OCI-LY7 (cell line): ENCODE measurements at regions not wholly inside any gene's neighbourhood (a gene's known extent, or its start where the extent isn't known, plus 50 kb on each side); places are given as distances from the start of the nearest gene placed in this dataset.

Experiments used
- BruUV-seq: library from RNA; stranded (reverse); fragments of 400-500 nt; replicated peaks from 2 replicates; lab custom pipeline; 2021; lab: Mats Ljungman, UMichigan
- CTCF ChIA-PET: fragments of 300-600 bp; sonication (Branson Sonifier 250); formaldehyde crosslinking; loops from one replicate; lab custom pipeline; 2022; ENCODE audit warnings: antibody characterized with exemption; ENCODE audit not compliant: unreplicated experiment; lab: Charles Lee
- POLR2A ChIA-PET: fragments of 300-600 bp; sonication (Branson Sonifier 250); formaldehyde crosslinking; loops from one replicate; lab custom pipeline; 2022; ENCODE audit warnings: antibody characterized with exemption; lab: Charles Lee
- DNase-seq: peaks from one replicate; pipeline ENCODE4 v3.0.0-alpha.2; 2015; ENCODE audit warnings: low spot score
- H2AFZ ChIP-seq: fragments of 200-600 bp; sonication (generic), shearing (Covaris generic); 2 replicates; pipeline ENCODE4 v1.6.1; 2014; ENCODE audit warnings: mild to moderate bottlenecking, antibody characterized with exemption, low read length, moderate library complexity
- H3K27ac ChIP-seq: fragments of 200-600 bp; sonication (generic); 2 replicates; pipeline ENCODE4 v1.5.1; 2014; ENCODE audit warnings: mixed run types, low read depth, mild to moderate bottlenecking, moderate library complexity, low read length, inconsistent platforms; ENCODE audit not compliant: poor library complexity, severe bottlenecking
- H3K36me3 ChIP-seq: fragments of 200-600 bp; sonication (generic); 2 replicates; pipeline ENCODE4 v1.6.1; 2014; ENCODE audit warnings: mild to moderate bottlenecking, antibody characterized with exemption, low read length, moderate library complexity, mixed read lengths; ENCODE audit not compliant: insufficient read depth
- H3K4me1 ChIP-seq: fragments of 200-600 bp; sonication (generic); 2 replicates; pipeline ENCODE4 v1.5.1; 2014; ENCODE audit warnings: mild to moderate bottlenecking, low read length; ENCODE audit not compliant: insufficient read depth, poor library complexity, severe bottlenecking
- H3K4me2 ChIP-seq: fragments of 200-600 bp; sonication (generic); 2 replicates; pipeline ENCODE4 v1.6.1; 2014; ENCODE audit warnings: mild to moderate bottlenecking, low read length
- H3K4me3 ChIP-seq: fragments of 200-600 bp; sonication (generic); 2 replicates; pipeline ENCODE4 v1.5.1; 2014; ENCODE audit warnings: mild to moderate bottlenecking, low read depth, low read length; ENCODE audit not compliant: poor library complexity, severe bottlenecking
- H3K79me2 ChIP-seq: fragments of 200-600 bp; sonication (generic); 2 replicates; pipeline ENCODE4 v1.6.1; 2016; ENCODE audit warnings: low read depth, mild to moderate bottlenecking, low read length, moderate library complexity, mixed read lengths; ENCODE audit not compliant: insufficient read depth
- H3K9me2 ChIP-seq: fragments of 200-600 bp; sonication (generic); 2 replicates; pipeline ENCODE4 v1.6.1; 2016; ENCODE audit warnings: mild to moderate bottlenecking, low read length, mixed read lengths; ENCODE audit not compliant: insufficient read depth
- H3K9me3 ChIP-seq: fragments of 200-600 bp; sonication (generic); 2 replicates; pipeline ENCODE4 v1.6.1; 2014; ENCODE audit warnings: mild to moderate bottlenecking, mixed run types, low read length, mixed read lengths
- H4K20me1 ChIP-seq: fragments of 200-600 bp; sonication (generic); 2 replicates; pipeline ENCODE4 v1.6.1; 2014; ENCODE audit warnings: mild to moderate bottlenecking, antibody characterized with exemption, low read length, moderate library complexity, mixed read lengths; ENCODE audit not compliant: insufficient read depth
- CTCF ChIP-seq: fragments of 200-600 bp; sonication (generic); conservative IDR thresholded peaks from 2 replicates; pipeline ENCODE4 v1.5.1; 2014; ENCODE audit warnings: mild to moderate bottlenecking, antibody characterized with exemption, low read length, moderate library complexity, mixed read lengths
- EZH2phosphoT487 ChIP-seq: fragments of 200-600 bp; sonication (generic); IDR thresholded peaks from 2 replicates; pipeline ENCODE4 v1.6.1; 2018; ENCODE audit warnings: low read depth, borderline replicate concordance, mild to moderate bottlenecking, mixed run types, antibody characterized with exemption, low read length, moderate library complexity, mixed read lengths
- intact Hi-C: fragments of 100-400 bp; cut with micrococcal nuclease; formaldehyde crosslinking; loops from one replicate; pipeline ENCODE4 v1.10.0; 2022; ENCODE audit not compliant: unreplicated experiment

- Histone ChIP-seq H3K79me2 (no peaks in the 10 kb centered on the region), H3K36me3 (no peaks in the 10 kb centered on the region), H2AFZ (no peak overlapping the region), H4K20me1 (no peaks in the 10 kb centered on the region), H3K4me3 (no peak overlapping the region), H3K4me2 (no peak overlapping the region), H3K9me3 (no peaks in the 10 kb centered on the region), H3K9me2 (no peaks in the 10 kb centered on the region), H3K27ac (no peak overlapping the region), H3K4me1 (no peaks in the 10 kb centered on the region)
- intact Hi-C loops: no loop called here
- ChIA-PET POLR2A (no interaction called here), CTCF (no interaction called here)
- BruUV-seq: no TSS peak
- TF ChIP-seq CTCF (no peak), EZH2phosphoT487 (no peak)
- no peak for DNase-seq
These were observed 229.5 kb upstream of the PAPPA start for GRCh38 chr9:115923903-115924668.

GRCh38 chr9:115924669-115924987, 229.0 kb upstream of the PAPPA start:
- no peak for TF ChIP-seq EZH2phosphoT487
- TF ChIP-seq CTCF: no peak
- Histone ChIP-seq H3K9me2 (no peaks in the 10 kb centered on the region), H3K4me2 (no peak overlapping the region), H4K20me1 (no peaks in the 10 kb centered on the region), H3K9me3 (no peaks in the 10 kb centered on the region), H3K27ac (no peak overlapping the region), H3K4me3 (no peak overlapping the region), H3K4me1 (no peaks in the 10 kb centered on the region), H2AFZ (no peak overlapping the region), H3K36me3 (no peaks in the 10 kb centered on the region), H3K79me2 (no peaks in the 10 kb centered on the region)
- no TSS peak for BruUV-seq
- POLR2A ChIA-PET: no interaction called here
- intact Hi-C loops: no loop called here
- DNase-seq: no peak
- CTCF ChIA-PET: no interaction called here

GRCh38 chr9:115925424-115925823, 228.2 kb upstream of the PAPPA start:
- ChIA-PET CTCF (no interaction called here), POLR2A (no interaction called here)
- no TSS peak for BruUV-seq
- Histone ChIP-seq H3K79me2 (no peaks in the 10 kb centered on the region), H3K4me2 (no peak overlapping the region), H3K4me3 (no peak overlapping the region), H4K20me1 (no peaks in the 10 kb centered on the region), H3K27ac (no peak overlapping the region), H3K9me2 (no peaks in the 10 kb centered on the region), H3K4me1 (no peaks in the 10 kb centered on the region), H2AFZ (no peak overlapping the region), H3K9me3 (no peaks in the 10 kb centered on the region), H3K36me3 (no peaks in the 10 kb centered on the region)
- DNase-seq: no peak
- intact Hi-C loops: no loop called here
- TF ChIP-seq EZH2phosphoT487: no peak
- TF ChIP-seq CTCF: no peak
